Fibroblast of skin of scalp (primary cell): ENCODE measurements at regions not wholly inside any gene's neighbourhood (a gene's known extent, or its start where the extent isn't known, plus 50 kb on each side); places are given as distances from the start of the nearest gene placed in this dataset.
"Not testable (repeated sequence)": the region's sequence is repeated elsewhere in the genome, so short reads cannot be mapped to it uniquely, and the experiment has no call there.

Source experiments
- DNase-seq: peaks from one replicate; pipeline ENCODE4 v3.0.0-alpha.2; 2013

DNA sequence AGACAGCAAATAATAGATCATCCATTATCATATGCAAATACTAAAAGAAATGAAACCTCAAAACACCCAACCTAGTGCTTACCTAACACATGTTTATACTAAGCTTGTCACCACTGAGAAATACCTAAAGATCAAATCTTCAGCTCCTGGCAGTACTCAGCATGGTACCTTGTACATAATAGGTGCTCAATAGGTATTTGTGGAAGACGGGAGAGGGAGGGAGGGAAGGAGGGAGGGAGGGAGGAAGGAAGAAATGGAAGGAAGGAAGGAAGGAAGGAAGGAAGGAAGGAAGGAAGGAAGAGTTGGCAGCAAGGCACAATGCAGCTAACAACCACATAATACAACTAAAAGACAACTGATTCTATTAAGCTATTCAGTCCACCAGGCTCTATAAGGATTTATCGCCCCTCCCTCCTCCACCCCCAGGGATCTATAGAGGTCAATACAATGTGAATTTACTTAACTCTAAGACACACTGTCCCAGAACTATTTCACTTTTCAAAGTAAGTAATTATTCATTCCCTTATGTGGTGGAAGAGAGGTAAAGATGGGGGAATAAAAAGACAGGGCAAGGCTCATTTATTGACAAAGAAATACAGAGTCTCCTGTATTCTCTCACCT, 328.9 kb downstream of the PAPSS1 start:
- DNase-seq: no peak

DNA sequence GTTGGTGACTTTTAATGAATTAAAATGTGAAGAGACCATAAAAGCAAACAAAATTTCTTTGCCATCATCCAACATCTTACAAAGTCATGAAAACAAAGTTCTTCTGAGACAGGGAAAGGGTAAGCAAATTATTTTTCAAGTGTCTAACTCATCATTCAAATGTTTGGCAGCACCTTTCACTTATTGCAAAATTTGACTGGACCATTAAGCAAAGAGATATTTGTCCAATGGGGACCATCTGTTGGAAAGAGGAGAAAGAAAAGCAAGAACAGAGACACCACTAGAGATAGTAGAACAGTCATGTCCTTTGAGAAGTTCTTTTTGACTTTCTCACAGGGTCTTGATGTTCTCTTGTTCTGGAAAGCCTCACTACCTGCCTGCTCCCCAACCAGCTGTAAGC, 330.1 kb downstream of the PAPSS1 start:
- no peak for DNase-seq

GRCh38 chr4:107388736-107389274, 331.2 kb downstream of the PAPSS1 start:
- DNase-seq: no peak

- DNase-seq: peak; percentile 17
Observed at GRCh38 chr4:107380836-107381438, 339.1 kb downstream of the PAPSS1 start.

DNA sequence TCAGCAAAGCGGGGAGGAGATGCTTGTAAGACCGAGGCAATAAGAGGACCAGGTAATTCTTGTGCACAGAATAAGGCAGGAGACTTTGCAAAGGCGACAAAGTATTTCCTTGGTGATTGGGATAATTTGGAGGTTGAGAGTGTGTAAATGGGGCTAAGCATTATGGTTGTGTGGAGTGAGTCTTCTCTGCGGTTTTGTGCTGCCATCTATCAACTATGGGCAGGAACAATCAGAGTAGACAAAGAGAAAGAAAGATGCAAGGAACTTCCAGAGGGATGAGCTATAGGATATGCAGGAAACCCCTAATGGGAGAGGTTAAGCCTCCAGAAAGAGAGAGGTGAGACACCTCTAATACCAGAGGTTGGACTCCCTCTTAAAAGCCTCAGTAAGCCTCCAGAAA, 339.8 kb downstream of the PAPSS1 start:
- DNase-seq: peak; percentile 43

GRCh38 chr4:107379054-107379869, 340.8 kb downstream of the PAPSS1 start:
- DNase-seq: peak; percentile 75

GRCh38 chr4:107376293-107376692, 340.2 kb upstream of the DKK2 start:
- no peak for DNase-seq

- DNase-seq: no peak
Observed at GRCh38 chr4:107366900-107367299, 330.8 kb upstream of the DKK2 start.

- DNase-seq: no peak
Observed at GRCh38 chr4:107366016-107366735, 330.1 kb upstream of the DKK2 start.

GRCh38 chr4:107363125-107363524, 327.0 kb upstream of the DKK2 start:
- DNase-seq: no peak

DNA sequence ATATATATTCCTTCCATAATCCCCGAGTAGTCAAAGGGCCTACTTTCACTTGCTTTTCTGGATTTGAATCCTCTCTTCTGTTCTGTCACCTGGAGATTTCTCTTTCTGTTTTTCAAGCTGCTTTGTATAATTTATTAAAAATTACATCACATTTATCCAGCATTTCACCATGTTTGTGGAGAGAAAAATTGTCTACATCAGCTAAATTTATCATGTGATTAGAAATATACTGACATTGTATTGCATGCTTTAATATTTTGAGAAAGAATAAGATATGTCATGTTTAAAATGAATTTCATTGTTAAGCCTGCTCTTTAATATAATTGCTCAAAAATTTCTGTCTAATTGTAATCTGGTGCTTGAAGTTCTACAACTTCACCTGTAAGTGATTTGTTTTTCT, 323.1 kb upstream of the DKK2 start:
- DNase-seq: no peak

DNA sequence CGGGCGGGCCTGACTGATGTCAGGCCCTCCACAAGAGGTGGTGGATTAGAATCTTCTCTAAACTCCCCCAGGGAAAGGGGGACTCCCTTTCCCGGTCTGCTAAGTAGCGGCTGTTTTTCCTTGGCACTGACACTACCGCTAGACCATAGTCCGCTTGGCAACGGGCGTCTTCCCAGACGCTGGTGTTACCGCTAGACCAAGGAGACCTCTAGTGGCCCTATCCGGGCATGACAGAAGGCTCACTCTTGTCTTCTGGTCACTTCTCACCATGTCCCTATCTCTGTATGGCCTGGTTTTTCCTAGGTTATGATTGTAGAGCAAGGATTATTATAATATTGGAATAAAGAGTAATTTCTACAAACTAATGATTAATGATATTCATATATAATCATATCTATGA, 318.2 kb upstream of the DKK2 start:
- DNase-seq: peak; percentile 26

- no peak for DNase-seq
Observed at GRCh38 chr4:107351196-107351595, 315.1 kb upstream of the DKK2 start.

DNA sequence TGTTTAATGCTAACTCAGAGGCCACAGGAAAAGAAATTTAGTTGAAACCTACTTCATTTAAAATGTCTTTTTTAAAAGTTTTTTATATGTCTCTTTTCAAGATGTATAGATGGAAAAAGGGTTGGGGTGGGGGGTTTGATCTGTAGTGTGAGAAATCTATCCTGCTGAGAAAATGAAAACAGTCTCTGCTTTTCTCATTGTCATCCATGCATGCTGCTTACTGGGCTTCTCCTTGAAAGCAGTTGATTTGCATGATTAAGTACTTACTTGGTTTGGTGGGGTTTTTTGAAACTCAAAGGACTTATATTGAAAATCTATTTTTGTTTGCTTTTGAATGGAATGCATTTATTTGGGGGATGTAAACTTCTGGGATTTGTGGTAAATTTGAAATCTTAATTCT, 313.6 kb upstream of the DKK2 start:
- peak; percentile 7 for DNase-seq

- peak; percentile 89 for DNase-seq
Observed at GRCh38 chr4:107349266-107349665, 313.2 kb upstream of the DKK2 start.

DNA sequence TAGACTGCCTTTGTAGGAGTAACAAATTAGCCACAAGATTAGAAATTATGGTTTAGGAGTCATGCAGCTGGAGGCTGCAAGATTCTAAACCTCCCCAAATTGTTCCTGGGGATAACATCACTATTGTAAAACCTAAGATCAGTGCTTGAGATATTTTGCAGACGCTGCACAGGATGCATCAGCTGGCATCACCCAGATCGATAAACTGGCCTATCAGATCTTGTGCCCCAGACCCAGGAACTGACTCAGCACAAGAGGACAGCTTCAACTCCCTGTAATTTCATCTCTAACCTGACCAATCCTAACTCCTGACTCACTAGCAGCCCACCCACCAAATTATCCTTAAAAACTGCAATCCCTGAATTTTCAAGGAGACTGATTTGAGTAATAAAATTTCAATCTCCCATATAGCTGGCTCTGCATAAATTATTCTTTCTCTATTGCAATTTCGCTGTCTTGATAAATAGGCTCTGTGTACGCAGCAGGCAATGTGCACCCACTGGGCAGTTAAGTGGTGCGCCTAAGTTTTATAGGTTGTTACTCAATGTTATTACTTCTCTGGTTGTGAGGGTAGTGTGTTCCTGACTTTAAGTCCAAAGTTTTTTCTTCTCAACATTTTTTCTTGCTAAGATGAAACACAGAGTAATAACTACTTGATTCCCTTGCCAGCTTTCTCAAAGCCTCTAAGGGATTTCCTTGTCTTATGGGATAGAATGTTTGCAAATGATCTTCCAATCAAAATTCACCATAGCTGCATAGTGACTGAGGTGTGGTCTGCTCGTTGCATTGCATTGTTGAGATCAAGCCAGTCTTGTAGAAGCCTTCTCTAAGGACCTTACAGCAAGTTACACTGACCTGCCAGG, 312.3 kb upstream of the DKK2 start:
- peak; percentile 4 for DNase-seq

- no peak for DNase-seq
Observed at GRCh38 chr4:107333518-107333917, 297.4 kb upstream of the DKK2 start.

DNA sequence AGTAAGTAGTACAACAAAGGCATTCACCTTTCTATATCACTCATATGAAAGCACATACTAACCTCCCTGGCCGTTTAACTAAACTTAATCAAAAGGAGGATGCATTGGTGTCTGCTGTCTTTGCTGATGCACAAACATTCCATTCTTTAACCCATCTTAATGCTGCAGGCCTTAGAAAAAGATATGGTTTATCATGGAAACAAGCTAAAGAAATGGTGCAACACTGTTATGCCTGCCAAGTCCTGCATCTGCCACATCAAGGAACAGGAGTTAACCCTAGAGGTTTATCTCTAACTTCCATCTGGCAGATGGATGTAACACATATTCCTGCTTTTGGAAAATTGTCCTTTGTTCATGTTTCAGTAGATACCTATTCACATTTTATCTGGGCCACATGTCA, 296.5 kb upstream of the DKK2 start:
- DNase-seq: not testable (repeated sequence)

DNA sequence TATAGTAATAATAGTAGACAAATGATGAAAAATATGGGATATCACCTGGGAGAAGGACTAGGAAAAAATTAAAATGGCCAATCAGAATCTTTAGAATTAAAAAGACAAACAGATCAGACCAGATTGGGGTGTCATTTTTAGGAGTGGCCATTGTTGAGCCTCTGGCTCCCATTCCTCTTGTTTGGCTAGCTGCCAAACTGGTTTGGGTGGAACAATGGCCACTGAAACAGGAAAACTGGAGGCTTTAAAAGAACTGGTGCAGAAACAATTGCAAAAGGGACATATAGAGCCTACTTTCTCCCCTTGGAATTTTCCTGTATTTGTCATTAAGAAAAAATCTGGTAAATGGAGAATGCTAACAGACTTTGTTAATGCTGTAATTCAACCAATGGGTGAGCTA, 294.8 kb upstream of the DKK2 start:
- no peak for DNase-seq

DNA sequence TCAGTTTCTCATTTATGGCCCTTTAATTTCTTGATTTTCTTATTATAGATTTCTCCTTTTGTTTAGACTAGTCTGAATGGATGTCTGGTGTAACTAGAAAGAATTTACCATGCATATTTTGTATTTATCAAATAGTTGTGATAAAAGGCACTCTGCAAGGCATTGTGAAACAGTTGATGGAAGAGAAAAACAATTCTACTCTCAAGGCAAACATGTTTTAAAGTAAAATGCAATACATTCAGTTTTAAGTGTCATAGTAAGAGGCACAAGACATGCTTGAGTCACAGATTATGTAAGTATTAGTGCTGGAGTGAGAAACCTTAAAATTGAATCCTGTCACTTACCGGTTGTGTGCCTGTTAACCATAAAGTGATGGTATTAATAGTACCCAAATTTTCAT, 283.3 kb upstream of the DKK2 start:
- DNase-seq: no peak

GRCh38 chr4:107318078-107318477, 282.0 kb upstream of the DKK2 start:
- peak; percentile 28 for DNase-seq

DNA sequence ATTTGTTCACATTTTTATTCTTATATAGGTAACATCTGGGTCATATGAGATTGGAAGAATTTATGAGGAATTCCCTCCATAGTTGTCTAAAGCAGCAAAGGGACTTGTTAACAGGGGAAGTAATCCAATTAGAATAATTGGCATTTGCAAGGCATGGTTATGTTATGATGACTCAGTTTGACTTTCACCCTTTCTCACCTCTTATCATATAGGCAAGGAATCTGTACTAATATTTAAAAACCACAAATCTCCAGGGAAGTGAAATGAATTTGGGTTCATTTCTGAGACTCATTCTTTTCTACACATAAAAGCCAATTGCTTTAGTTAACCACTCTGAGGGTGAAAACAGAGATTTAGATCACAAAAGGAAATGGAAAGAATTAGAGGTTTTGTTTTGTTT, 281.5 kb upstream of the DKK2 start:
- peak; percentile 59 for DNase-seq
